ENCODE measurements at regions not wholly inside any gene's neighbourhood (a gene's known extent, or its start where the extent isn't known, plus 50 kb on each side); places are given as distances from the start of the nearest gene placed in this dataset.

DNA sequence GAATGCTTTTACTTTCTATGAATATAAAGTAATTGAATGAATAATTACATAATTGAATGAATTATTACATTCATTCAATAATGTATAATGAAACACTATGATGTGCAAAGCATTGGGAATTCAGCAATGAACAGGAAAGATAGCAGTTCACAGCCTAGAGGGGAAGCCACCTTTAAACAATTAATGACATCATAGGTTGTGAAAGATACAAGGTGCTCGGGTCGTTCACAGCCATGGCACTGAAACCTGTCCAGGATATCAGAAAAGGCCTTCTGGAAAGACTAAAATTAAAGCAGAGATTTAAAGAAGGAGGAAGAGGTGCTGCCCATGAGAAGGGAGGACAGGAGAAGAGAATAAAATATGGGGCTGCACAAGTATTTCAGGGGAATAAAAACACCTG is 171.4 kb upstream of the KLF4 start:
- TF ChIP-seq ZNF747 (tag by site-specific recombination; IDR thresholded peaks at IDR 0.05), result no peak
- TF ChIP-seq, protein P1, sequence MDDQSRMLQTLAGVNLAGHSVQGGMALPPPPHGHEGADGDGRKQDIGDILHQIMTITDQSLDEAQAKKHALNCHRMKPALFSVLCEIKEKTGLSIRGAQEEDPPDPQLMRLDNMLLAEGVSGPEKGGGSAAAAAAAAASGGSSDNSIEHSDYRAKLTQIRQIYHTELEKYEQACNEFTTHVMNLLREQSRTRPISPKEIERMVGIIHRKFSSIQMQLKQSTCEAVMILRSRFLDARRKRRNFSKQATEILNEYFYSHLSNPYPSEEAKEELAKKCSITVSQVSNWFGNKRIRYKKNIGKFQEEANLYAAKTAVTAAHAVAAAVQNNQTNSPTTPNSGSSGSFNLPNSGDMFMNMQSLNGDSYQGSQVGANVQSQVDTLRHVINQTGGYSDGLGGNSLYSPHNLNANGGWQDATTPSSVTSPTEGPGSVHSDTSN (CRISPR knock-in tag; IDR thresholded peaks at IDR 0.05), result no peak
- TF ChIP-seq ZNF830 (tag by site-specific recombination; IDR thresholded peaks at IDR 0.05; ENCODE audit: low read depth), result no peak
- TF ChIP-seq CTCF (tag by site-specific recombination; IDR thresholded peaks at IDR 0.05), result no peak
- no peak for TF ChIP-seq ZNF624 (tag by site-specific recombination; IDR thresholded peaks at IDR 0.05)
- TF ChIP-seq MYNN (tag by site-specific recombination; IDR thresholded peaks at IDR 0.05; ENCODE audit: borderline replicate concordance), result no peak
